ENCODE measurements at regions not wholly inside any gene's neighbourhood (a gene's known extent, or its start where the extent isn't known, plus 50 kb on each side); places are given as distances from the start of the nearest gene placed in this dataset.

- Histone ChIP-seq H3K27me3 (no peaks in the 10 kb centered on the region), H3K27ac (no peak overlapping the region), H3K4me1 (no peaks in the 10 kb centered on the region), H3K9me3 (no peaks in the 10 kb centered on the region), H3K4me3 (no peak overlapping the region), H3K36me3 (no peaks in the 10 kb centered on the region)
- intact Hi-C loops (cut with DNase I) = no loop called here
- no peak for DNase-seq
- TF ChIP-seq CTCF (IDR thresholded peaks at IDR 0.05) = no peak
- TF ChIP-seq POLR2A (IDR thresholded peaks at IDR 0.05) = no peak
- 95% methylated on average over 1 of the region's 1 CpG for WGBS, 2 donors
Measured at GRCh38 chr11:95418916-95419315, 187.9 kb upstream of the SESN3 start.

GRCh38 chr11:95417832-95418231 lies 186.8 kb upstream of the SESN3 start:
- TF ChIP-seq POLR2A (IDR thresholded peaks at IDR 0.05) (no peak), CTCF (IDR thresholded peaks at IDR 0.05) (no peak)
- H3K27ac ChIP-seq = no peak overlapping the region
- H3K4me3 ChIP-seq = no peak overlapping the region
- intact Hi-C loops (cut with DNase I) = no loop called here
- H3K36me3 ChIP-seq = no peaks in the 10 kb centered on the region
- DNase-seq = no peak
- 100% methylated on average over 1 of the region's 1 CpG for WGBS, 2 donors
- H3K4me1 ChIP-seq = no peaks in the 10 kb centered on the region
- no peaks in the 10 kb centered on the region for H3K9me3 ChIP-seq
- no peaks in the 10 kb centered on the region for H3K27me3 ChIP-seq

GRCh38 chr11:95415837-95416304 lies 184.9 kb upstream of the SESN3 start:
- no peak overlapping the region for H3K27ac ChIP-seq
- no peaks in the 10 kb centered on the region for H3K27me3 ChIP-seq
- H3K9me3 ChIP-seq = no peaks in the 10 kb centered on the region
- DNase-seq = no peak
- TF ChIP-seq CTCF (IDR thresholded peaks at IDR 0.05) = no peak
- TF ChIP-seq POLR2A (IDR thresholded peaks at IDR 0.05) = no peak
- 57 to 73% methylated on average over 3 of the region's 3 CpGs for WGBS, 2 donors
- peaks cover 0 to 10% (median 0%) of the 10 kb centered on the region in 3 donors for H3K4me1 ChIP-seq
- H3K36me3 ChIP-seq = no peaks in the 10 kb centered on the region
- intact Hi-C loops (cut with DNase I) = no loop called here
- no peak overlapping the region for H3K4me3 ChIP-seq

- no peak for DNase-seq
- Histone ChIP-seq H3K4me1 (peaks cover 0 to 10% (median 0%) of the 10 kb centered on the region in 3 donors), H3K27me3 (no peaks in the 10 kb centered on the region), H3K27ac (no peak overlapping the region), H3K9me3 (no peaks in the 10 kb centered on the region), H3K4me3 (no peak overlapping the region), H3K36me3 (no peaks in the 10 kb centered on the region)
- 80 to 91% methylated on average over 2 of the region's 2 CpGs for WGBS, 2 donors
- intact Hi-C loops (cut with DNase I) = no loop called here
- TF ChIP-seq POLR2A (IDR thresholded peaks at IDR 0.05) (no peak), CTCF (IDR thresholded peaks at IDR 0.05) (no peak)
Measured at GRCh38 chr11:95414217-95414616, 183.2 kb upstream of the SESN3 start.

- no peak overlapping the region for H3K27ac ChIP-seq
- intact Hi-C loops (cut with DNase I) = no loop called here
- no peak for DNase-seq
- TF ChIP-seq CTCF (IDR thresholded peaks at IDR 0.05) = no peak
- TF ChIP-seq POLR2A (IDR thresholded peaks at IDR 0.05) = no peak
- H3K4me1 ChIP-seq = peaks cover 0 to 10% (median 0%) of the 10 kb centered on the region in 3 donors
- 39 to 64% methylated on average over 4 of the region's 4 CpGs for WGBS, 2 donors
- no peak overlapping the region for H3K4me3 ChIP-seq
- no peaks in the 10 kb centered on the region for H3K27me3 ChIP-seq
- H3K9me3 ChIP-seq = no peaks in the 10 kb centered on the region
- H3K36me3 ChIP-seq = no peaks in the 10 kb centered on the region
Measured at GRCh38 chr11:95413761-95414160, 182.8 kb upstream of the SESN3 start.

All from esophagus squamous epithelium (tissue), 5 donors.